ENCODE measurements at regions not wholly inside any gene's neighbourhood (a gene's known extent, or its start where the extent isn't known, plus 50 kb on each side); places are given as distances from the start of the nearest gene placed in this dataset.

- Mint-ChIP-seq H3K27me3 (ENCODE audit: low read depth in 3 of 3) (peaks cover 0 to 11% (median 1%) of the 10 kb centered on the region in 3 donors), H3K4me1 (no peaks in the 10 kb centered on the region), H3K9me3 (peaks cover 0 to 2% (median 0%) of the 10 kb centered on the region in 7 donors), H3K36me3 (no peaks in the 10 kb centered on the region), H3K4me3 (no peak overlapping the region), H3K27ac (no peak overlapping the region)
- H3K27me3 ChIP-seq (ENCODE audit: control insufficient read depth in 2 of 2, insufficient read depth in 2 of 2, low read length in 2 of 2): peaks cover 0 to 2% of the 10 kb centered on the region in 2 donors
- DNase-seq: no peak
- no peak overlapping the region for H3K27ac ChIP-seq (ENCODE audit: low read depth in 1 of 2, low read length in 2 of 2)
- intact Hi-C loops (cut with micrococcal nuclease): no loop called here
- no peaks in the 10 kb centered on the region for H3K36me3 ChIP-seq (replicated peaks in 1 of 2; ENCODE audit: control insufficient read depth in 1 of 2, insufficient read depth in 2 of 2, low read length in 2 of 2)
- no peaks in the 10 kb centered on the region for H3K79me2 ChIP-seq (ENCODE audit: insufficient read depth, low read length)
- no peak overlapping the region for H3K4me3 ChIP-seq (replicated peaks in 1 of 3; ENCODE audit: low read depth in 2 of 3, low read length in 3 of 3)
- no peak overlapping the region for H2AFZ ChIP-seq (ENCODE audit: insufficient read depth, low read depth, low read length, poor library complexity, severe bottlenecking)
- H3K9me3 ChIP-seq (replicated peaks in 1 of 2; ENCODE audit: control insufficient read depth in 1 of 2, insufficient read depth in 1 of 2, low read length in 2 of 2): no peaks in the 10 kb centered on the region
- no peak overlapping the region for H3K9ac ChIP-seq (ENCODE audit: insufficient read depth, low read length, poor library complexity, severe bottlenecking)
- no peaks in the 10 kb centered on the region for H4K20me1 ChIP-seq (ENCODE audit: insufficient read depth, low read length)
- WGBS (ENCODE audit: insufficient coverage): 63% methylated on average over 1 of the region's 1 CpG
- H3K4me1 ChIP-seq (ENCODE audit: control insufficient read depth in 1 of 2, insufficient read depth in 2 of 2, low read length in 2 of 2): no peaks in the 10 kb centered on the region
- H3K4me2 ChIP-seq (replicated peaks; ENCODE audit: extremely low read depth, low read length, poor library complexity, severe bottlenecking): no peak overlapping the region
- TF ChIP-seq CTCF (IDR thresholded peaks at IDR 0.05): no peak
These were observed 104.4 kb upstream of the ESX1 start for GRCh38 chrX:104359124-104359523.

DNA sequence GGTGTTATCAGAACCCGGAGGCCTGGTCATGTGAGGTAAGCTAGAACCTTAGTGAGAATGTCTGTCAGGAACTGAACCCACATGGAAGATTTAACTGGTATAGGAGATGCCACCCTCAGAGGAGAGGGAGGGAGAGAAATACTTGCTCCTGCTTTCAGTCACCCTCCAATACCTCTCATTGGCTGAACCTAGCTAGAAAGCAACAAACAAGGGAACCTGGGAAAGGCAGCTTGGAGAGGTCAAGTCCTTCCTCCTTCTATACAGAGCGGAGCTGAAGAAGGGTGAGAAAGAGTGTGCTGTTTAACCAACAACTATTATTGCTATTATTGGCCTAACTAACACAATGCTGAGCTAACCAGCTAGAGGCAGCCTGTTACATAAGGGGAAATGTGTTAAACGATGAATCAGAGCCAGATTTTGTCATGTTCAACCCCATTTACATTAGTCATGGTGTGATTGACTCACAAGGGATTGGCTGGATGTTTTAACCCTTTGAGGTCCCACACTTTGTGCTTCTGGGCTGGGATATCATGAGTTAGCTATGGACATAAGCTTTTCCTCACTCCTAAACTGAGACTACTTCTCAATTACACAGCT is 96.5 kb upstream of the ESX1 start:
- no peak for TF ChIP-seq CTCF (IDR thresholded peaks at IDR 0.05)
- Histone ChIP-seq H2AFZ (ENCODE audit: insufficient read depth, low read depth, low read length, poor library complexity, severe bottlenecking) (no peak overlapping the region), H3K36me3 (replicated peaks in 1 of 2; ENCODE audit: control insufficient read depth in 1 of 2, insufficient read depth in 2 of 2, low read length in 2 of 2) (no peaks in the 10 kb centered on the region), H3K27ac (ENCODE audit: low read depth in 1 of 2, low read length in 2 of 2) (no peak overlapping the region), H3K4me2 (replicated peaks; ENCODE audit: extremely low read depth, low read length, poor library complexity, severe bottlenecking) (no peak overlapping the region), H3K9me3 (replicated peaks in 1 of 2; ENCODE audit: control insufficient read depth in 1 of 2, insufficient read depth in 1 of 2, low read length in 2 of 2) (no peaks in the 10 kb centered on the region), H4K20me1 (ENCODE audit: insufficient read depth, low read length) (no peaks in the 10 kb centered on the region), H3K79me2 (ENCODE audit: insufficient read depth, low read length) (no peaks in the 10 kb centered on the region), H3K4me1 (ENCODE audit: control insufficient read depth in 1 of 2, insufficient read depth in 2 of 2, low read length in 2 of 2) (peaks cover 4 to 8% of the 10 kb centered on the region in 2 donors), H3K9ac (ENCODE audit: insufficient read depth, low read length, poor library complexity, severe bottlenecking) (no peak overlapping the region), H3K4me3 (replicated peaks in 1 of 3; ENCODE audit: low read depth in 2 of 3, low read length in 3 of 3) (no peak overlapping the region), H3K27me3 (ENCODE audit: control insufficient read depth in 2 of 2, insufficient read depth in 2 of 2, low read length in 2 of 2) (peaks cover 0 to 2% of the 10 kb centered on the region in 2 donors)
- Mint-ChIP-seq H3K4me1 (peaks cover 6% of the 10 kb centered on the region), H3K27me3 (ENCODE audit: low read depth in 3 of 3) (peaks cover 1 to 7% (median 5%) of the 10 kb centered on the region in 3 donors), H3K27ac (peak overlapping the region in 3 of 7 donors; percentile 51 to 60 (median 57)), H3K9me3 (no peaks in the 10 kb centered on the region), H3K36me3 (no peaks in the 10 kb centered on the region), H3K4me3 (no peak overlapping the region)
- DNase-seq: peak; percentile 29 to 61 (median 30)
- no CpG with 5 or more reads among the region's 3 CpGs for WGBS (ENCODE audit: insufficient coverage)
- intact Hi-C loops (cut with micrococcal nuclease): no loop called here

Measured in CD14-positive monocyte (primary cell).